ENCODE measurements at regions not wholly inside any gene's neighbourhood (a gene's known extent, or its start where the extent isn't known, plus 50 kb on each side); places are given as distances from the start of the nearest gene placed in this dataset.
"Not testable (repeated sequence)": the region's sequence is repeated elsewhere in the genome, so short reads cannot be mapped to it uniquely, and the experiment has no call there.

GRCh38 chr4:84218031-84218430 is 281.1 kb downstream of the NKX6-1 start:
- TF ChIP-seq HDGF (IDR thresholded peaks at IDR 0.05; ENCODE audit: borderline replicate concordance), result no peak
- no peak for TF ChIP-seq FOXA1 (IDR thresholded peaks at IDR 0.05)
- TF ChIP-seq SP1 (IDR thresholded peaks at IDR 0.05), result no peak
- TF ChIP-seq TARDBP (IDR thresholded peaks at IDR 0.05), result no peak
- no peak for TF ChIP-seq ELF4 (IDR thresholded peaks at IDR 0.05)
- no peak for TF ChIP-seq ARNT (IDR thresholded peaks at IDR 0.05)
- no peak for TF ChIP-seq SUZ12 (IDR thresholded peaks at IDR 0.05)
- ChIA-PET POLR2A (no interaction called here), CTCF (no interaction called here)
- no peak for DNase-seq (ENCODE audit: extremely low spot score)

- no peak for DNase-seq (ENCODE audit: extremely low spot score)
- TF ChIP-seq FOXM1 (IDR thresholded peaks at IDR 0.05; ENCODE audit: borderline replicate concordance) (no peak), SP1 (IDR thresholded peaks at IDR 0.05) (no peak), PKNOX1 (IDR thresholded peaks at IDR 0.05) (peak; percentile 38), ZNF384 (IDR thresholded peaks at IDR 0.05) (no peak)
- ChIA-PET POLR2A (no interaction called here), CTCF (no interaction called here)
Observed at GRCh38 chr4:84215217-84215616, 283.9 kb downstream of the NKX6-1 start.

GRCh38 chr4:84206226-84206625 is 292.9 kb downstream of the NKX6-1 start:
- CTCF ChIA-PET; POLR2A ChIA-PET; DNase-seq (ENCODE audit: extremely low spot score): not testable (repeated sequence)

GRCh38 chr4:84189144-84189543 is 309.9 kb downstream of the NKX6-1 start:
- ChIA-PET POLR2A (no interaction called here), CTCF (no interaction called here)
- no peak for TF ChIP-seq LEF1 (IDR thresholded peaks at IDR 0.05; ENCODE audit: borderline replicate concordance)
- TF ChIP-seq FOXK2 (IDR thresholded peaks at IDR 0.05), result no peak
- TF ChIP-seq ARNT (IDR thresholded peaks at IDR 0.05), result no peak
- no peak for TF ChIP-seq HDGF (IDR thresholded peaks at IDR 0.05; ENCODE audit: borderline replicate concordance)
- TF ChIP-seq TARDBP (IDR thresholded peaks at IDR 0.05), result no peak
- no peak for TF ChIP-seq FOXA1 (IDR thresholded peaks at IDR 0.05)
- TF ChIP-seq ELF4 (IDR thresholded peaks at IDR 0.05), result no peak
- no peak for TF ChIP-seq CTBP1 (IDR thresholded peaks at IDR 0.05; ENCODE audit: borderline replicate concordance)
- TF ChIP-seq L3MBTL2 (conservative IDR thresholded peaks at IDR 0.05), result no peak
- no peak for TF ChIP-seq FOXM1 (IDR thresholded peaks at IDR 0.05; ENCODE audit: borderline replicate concordance)
- TF ChIP-seq SP1 (IDR thresholded peaks at IDR 0.05), result no peak
- no peak for TF ChIP-seq SUZ12 (IDR thresholded peaks at IDR 0.05)
- no peak for TF ChIP-seq BHLHE40 (IDR thresholded peaks at IDR 0.05; ENCODE audit: borderline replicate concordance)
- TF ChIP-seq ZNF384 (IDR thresholded peaks at IDR 0.05), result no peak
- TF ChIP-seq PKNOX1 (IDR thresholded peaks at IDR 0.05), result no peak
- TF ChIP-seq NFRKB (IDR thresholded peaks at IDR 0.05), result no peak
- DNase-seq (ENCODE audit: extremely low spot score), result no peak

- ChIA-PET POLR2A (no interaction called here), CTCF (no interaction called here)
Observed at GRCh38 chr4:84179409-84179808, 319.7 kb downstream of the NKX6-1 start.

GRCh38 chr4:84177831-84178542 is 321.1 kb downstream of the NKX6-1 start:
- ChIA-PET POLR2A (no interaction called here), CTCF (no interaction called here)
- DNase-seq (ENCODE audit: extremely low spot score), result no peak
- no peak for TF ChIP-seq SUZ12 (IDR thresholded peaks at IDR 0.05)
- no peak for TF ChIP-seq FOXK2 (IDR thresholded peaks at IDR 0.05)
- no peak for TF ChIP-seq ZNF384 (IDR thresholded peaks at IDR 0.05)
- TF ChIP-seq ELF4 (IDR thresholded peaks at IDR 0.05), result no peak
- no peak for TF ChIP-seq ARNT (IDR thresholded peaks at IDR 0.05)

More at GRCh38 chr4:84179409-84179808, 319.7 kb downstream of the NKX6-1 start:
- DNase-seq (ENCODE audit: extremely low spot score), result no peak
- TF ChIP-seq SP1 (IDR thresholded peaks at IDR 0.05) (no peak), FOXK2 (IDR thresholded peaks at IDR 0.05) (no peak), PKNOX1 (IDR thresholded peaks at IDR 0.05) (no peak), ZNF384 (IDR thresholded peaks at IDR 0.05) (no peak), ARNT (IDR thresholded peaks at IDR 0.05) (no peak), HDGF (IDR thresholded peaks at IDR 0.05; ENCODE audit: borderline replicate concordance) (no peak), CTBP1 (IDR thresholded peaks at IDR 0.05; ENCODE audit: borderline replicate concordance) (no peak), LEF1 (IDR thresholded peaks at IDR 0.05; ENCODE audit: borderline replicate concordance) (no peak), TARDBP (IDR thresholded peaks at IDR 0.05) (no peak), L3MBTL2 (conservative IDR thresholded peaks at IDR 0.05) (no peak), FOXM1 (IDR thresholded peaks at IDR 0.05; ENCODE audit: borderline replicate concordance) (no peak), BHLHE40 (IDR thresholded peaks at IDR 0.05; ENCODE audit: borderline replicate concordance) (no peak), FOXA1 (IDR thresholded peaks at IDR 0.05) (no peak), SUZ12 (IDR thresholded peaks at IDR 0.05) (no peak), ELF4 (IDR thresholded peaks at IDR 0.05) (no peak), NFRKB (IDR thresholded peaks at IDR 0.05) (no peak)

- TF ChIP-seq SP1 (IDR thresholded peaks at IDR 0.05) (no peak), FOXM1 (IDR thresholded peaks at IDR 0.05; ENCODE audit: borderline replicate concordance) (no peak), L3MBTL2 (conservative IDR thresholded peaks at IDR 0.05) (no peak), FOXK2 (IDR thresholded peaks at IDR 0.05) (no peak), TARDBP (IDR thresholded peaks at IDR 0.05) (no peak)
- no peak for DNase-seq (ENCODE audit: extremely low spot score)
- POLR2A ChIA-PET, result no interaction called here
- CTCF ChIA-PET, result no interaction called here
Observed at GRCh38 chr4:84176016-84176415, 323.1 kb downstream of the NKX6-1 start.
